Mesothelial cell of epicardium (in vitro differentiated cells): ENCODE measurements at regions not wholly inside any gene's neighbourhood (a gene's known extent, or its start where the extent isn't known, plus 50 kb on each side); places are given as distances from the start of the nearest gene placed in this dataset.
A peak's percentile ranks its signal among the peaks of the same experiment; 100 is the strongest.

Experiments used
- DNase-seq, 2 experiments: peaks; one replicate each; pipeline ENCODE4 v3.0.0; 2021; ENCODE audit warnings: low spot score in 2 of 2; ENCODE audit not compliant: unreplicated experiment in 2 of 2
- H3K27ac Mint-ChIP-seq: 2 replicates; pipeline ENCODE4 v1.8.0; 2021; ENCODE audit warnings: mixed read lengths
- H3K27me3 Mint-ChIP-seq: 2 replicates; pipeline ENCODE4 v1.8.0; 2021; ENCODE audit warnings: low read depth, mixed read lengths
- H3K36me3 Mint-ChIP-seq: 2 replicates; pipeline ENCODE4 v1.8.0; 2021; ENCODE audit warnings: mixed read lengths
- H3K4me1 Mint-ChIP-seq: 2 replicates; pipeline ENCODE4 v1.8.0; 2021; ENCODE audit warnings: mixed read lengths
- H3K4me3 Mint-ChIP-seq: 2 replicates; pipeline ENCODE4 v1.8.0; 2021; ENCODE audit warnings: mild to moderate bottlenecking, moderate library complexity, mixed read lengths
- H3K9me3 Mint-ChIP-seq: 2 replicates; pipeline ENCODE4 v1.8.0; 2021; ENCODE audit warnings: mixed read lengths
- CTCF ChIP-seq: fragments of 200-600 bp; sonication (generic); IDR thresholded peaks from one replicate; pipeline ENCODE4 v1.5.0; 2021; ENCODE audit warnings: antibody characterized with exemption; ENCODE audit not compliant: unreplicated experiment

GRCh38 chr15:85929786-85930185 is 135.1 kb upstream of the KLHL25 start:
- Mint-ChIP-seq H3K27ac (no peak overlapping the region), H3K4me1 (peaks cover 4% of the 10 kb centered on the region), H3K9me3 (no peaks in the 10 kb centered on the region), H3K4me3 (no peak overlapping the region), H3K27me3 (peaks cover 41% of the 10 kb centered on the region), H3K36me3 (no peaks in the 10 kb centered on the region)
- no peak for TF ChIP-seq CTCF
- DNase-seq = no peak

GRCh38 chr15:85932391-85932790 is 137.7 kb upstream of the KLHL25 start:
- Mint-ChIP-seq H3K9me3 (no peaks in the 10 kb centered on the region), H3K36me3 (no peaks in the 10 kb centered on the region), H3K27ac (no peak overlapping the region), H3K27me3 (peaks cover 30% of the 10 kb centered on the region), H3K4me1 (peaks cover 4% of the 10 kb centered on the region), H3K4me3 (no peak overlapping the region)
- TF ChIP-seq CTCF = no peak
- DNase-seq = no peak

GRCh38 chr15:85934691-85935090 is 140.0 kb upstream of the KLHL25 start:
- TF ChIP-seq CTCF = no peak
- peaks cover 4% of the 10 kb centered on the region for H3K4me1 Mint-ChIP-seq
- no peaks in the 10 kb centered on the region for H3K9me3 Mint-ChIP-seq
- DNase-seq = no peak
- no peaks in the 10 kb centered on the region for H3K36me3 Mint-ChIP-seq
- peaks cover 21% of the 10 kb centered on the region for H3K27me3 Mint-ChIP-seq
- H3K4me3 Mint-ChIP-seq = no peak overlapping the region
- no peak overlapping the region for H3K27ac Mint-ChIP-seq

GRCh38 chr15:85935182-85935581 is 140.5 kb upstream of the KLHL25 start:
- Mint-ChIP-seq H3K27me3 (peaks cover 17% of the 10 kb centered on the region), H3K9me3 (no peaks in the 10 kb centered on the region), H3K4me3 (no peak overlapping the region), H3K36me3 (no peaks in the 10 kb centered on the region), H3K4me1 (peaks cover 4% of the 10 kb centered on the region), H3K27ac (no peak overlapping the region)
- no peak for TF ChIP-seq CTCF
- no peak for DNase-seq

- Mint-ChIP-seq H3K27me3 (peaks cover 10% of the 10 kb centered on the region), H3K4me3 (no peak overlapping the region), H3K9me3 (no peaks in the 10 kb centered on the region), H3K36me3 (no peaks in the 10 kb centered on the region), H3K4me1 (peaks cover 15% of the 10 kb centered on the region), H3K27ac (no peak overlapping the region)
- no peak for TF ChIP-seq CTCF
- no peak for DNase-seq
These were observed 142.0 kb upstream of the AGBL1 start for GRCh38 chr15:85937661-85938060.

- peak overlapping the region; percentile 44 for H3K27ac Mint-ChIP-seq
- H3K4me3 Mint-ChIP-seq = no peak overlapping the region
- no peak for TF ChIP-seq CTCF
- H3K4me1 Mint-ChIP-seq = peaks cover 10% of the 10 kb centered on the region
- no peak for DNase-seq
- H3K27me3 Mint-ChIP-seq = peaks cover 4% of the 10 kb centered on the region
- no peaks in the 10 kb centered on the region for H3K36me3 Mint-ChIP-seq
- no peaks in the 10 kb centered on the region for H3K9me3 Mint-ChIP-seq
These were observed 138.3 kb upstream of the AGBL1 start for GRCh38 chr15:85941186-85941855.
